ENCODE measurements at regions not wholly inside any gene's neighbourhood (a gene's known extent, or its start where the extent isn't known, plus 50 kb on each side); places are given as distances from the start of the nearest gene placed in this dataset.

- no peak overlapping the region for H3K4me3 ChIP-seq (ENCODE audit: control insufficient read depth, low read depth, low read length)
- TF ChIP-seq CTCF (conservative IDR thresholded peaks at IDR 0.05; ENCODE audit: control insufficient read depth, insufficient read depth, low read depth, low read length), result no peak
- DNase-seq (ENCODE audit: low read depth), result no peak
Measured at GRCh38 chr2:15801439-15801838, 138.9 kb upstream of the MYCN start.

GRCh38 chr2:15801904-15802303 lies 138.4 kb upstream of the MYCN start:
- TF ChIP-seq CTCF (conservative IDR thresholded peaks at IDR 0.05; ENCODE audit: control insufficient read depth, insufficient read depth, low read depth, low read length), result no peak
- no peak for DNase-seq (ENCODE audit: low read depth)

GRCh38 chr2:15802657-15803542 lies 137.4 kb upstream of the MYCN start:
- TF ChIP-seq CTCF (conservative IDR thresholded peaks at IDR 0.05; ENCODE audit: control insufficient read depth, insufficient read depth, low read depth, low read length), result no peak
- no peak overlapping the region for H3K4me3 ChIP-seq (ENCODE audit: control insufficient read depth, low read depth, low read length)
- DNase-seq (ENCODE audit: low read depth), result no peak

More at GRCh38 chr2:15801904-15802303, 138.4 kb upstream of the MYCN start:
- H3K4me3 ChIP-seq (ENCODE audit: control insufficient read depth, low read depth, low read length), result no peak overlapping the region

- no peak overlapping the region for H3K4me3 ChIP-seq (ENCODE audit: control insufficient read depth, low read depth, low read length)
- no peak for DNase-seq (ENCODE audit: low read depth)
- TF ChIP-seq CTCF (conservative IDR thresholded peaks at IDR 0.05; ENCODE audit: control insufficient read depth, insufficient read depth, low read depth, low read length), result no peak
Measured at GRCh38 chr2:15803543-15804245, 136.7 kb upstream of the MYCN start.

GRCh38 chr2:15804246-15804619 lies 136.1 kb upstream of the MYCN start:
- DNase-seq (ENCODE audit: low read depth), result no peak
- TF ChIP-seq CTCF (conservative IDR thresholded peaks at IDR 0.05; ENCODE audit: control insufficient read depth, insufficient read depth, low read depth, low read length), result no peak
- H3K4me3 ChIP-seq (ENCODE audit: control insufficient read depth, low read depth, low read length), result no peak overlapping the region

- no peak for TF ChIP-seq CTCF (conservative IDR thresholded peaks at IDR 0.05; ENCODE audit: control insufficient read depth, insufficient read depth, low read depth, low read length)
- DNase-seq (ENCODE audit: low read depth), result no peak
Measured at GRCh38 chr2:15804691-15805090, 135.7 kb upstream of the MYCN start.

More at GRCh38 chr2:15804691-15805090, 135.7 kb upstream of the MYCN start:
- no peak overlapping the region for H3K4me3 ChIP-seq (ENCODE audit: control insufficient read depth, low read depth, low read length)
